Smooth muscle cell (in vitro differentiated cells): ENCODE measurements at regions not wholly inside any gene's neighbourhood (a gene's known extent, or its start where the extent isn't known, plus 50 kb on each side); places are given as distances from the start of the nearest gene placed in this dataset.

ENCODE experiments used
- DNase-seq: peaks from one replicate; lab custom pipeline; 2025; ENCODE audit not compliant: unreplicated experiment; lab: John Stamatoyannopoulos, UW
- H2AFZ ChIP-seq: fragments of 200-600 bp; sonication (generic); 2 replicates; pipeline ENCODE4 v1.6.0; 2016; ENCODE audit warnings: antibody characterized with exemption, low read depth, mild to moderate bottlenecking
- H3F3A ChIP-seq: fragments of 200-600 bp; sonication (generic); 2 replicates; pipeline ENCODE4 v1.6.0; 2017; ENCODE audit warnings: antibody characterized with exemption, low read depth
- H3K27ac ChIP-seq: fragments of 200-600 bp; sonication (generic); 2 replicates; pipeline ENCODE4 v1.5.1; 2016; ENCODE audit warnings: low read depth, mild to moderate bottlenecking
- H3K27me3 ChIP-seq: fragments of 200-600 bp; sonication (generic); 2 replicates; pipeline ENCODE4 v1.6.1; 2016; ENCODE audit warnings: low read depth, mild to moderate bottlenecking
- H3K36me3 ChIP-seq: fragments of 200-600 bp; sonication (generic); 2 replicates; pipeline ENCODE4 v1.5.1; 2016; ENCODE audit warnings: low read depth
- H3K4me1 ChIP-seq: fragments of 200-600 bp; sonication (generic); 2 replicates; pipeline ENCODE4 v1.5.1; 2016; ENCODE audit warnings: low read depth
- H3K4me2 ChIP-seq: fragments of 200-600 bp; sonication (generic); 2 replicates; pipeline ENCODE4 v1.6.0; 2016; ENCODE audit warnings: mild to moderate bottlenecking
- H3K4me3 ChIP-seq: fragments of 200-600 bp; sonication (generic); 2 replicates; pipeline ENCODE4 v1.5.1; 2016; ENCODE audit warnings: mild to moderate bottlenecking
- H3K79me2 ChIP-seq: fragments of 200-600 bp; sonication (generic); 2 replicates; pipeline ENCODE4 v1.6.0; 2016; ENCODE audit warnings: low read depth, mild to moderate bottlenecking
- H3K9ac ChIP-seq: fragments of 200-600 bp; sonication (generic); 2 replicates; pipeline ENCODE4 v1.6.0; 2016; ENCODE audit warnings: low read depth
- H3K9me3 ChIP-seq: fragments of 200-600 bp; sonication (generic); replicated peaks from 2 replicates; pipeline ENCODE4 v1.5.1; 2016; ENCODE audit warnings: low read depth
- H4K20me1 ChIP-seq: fragments of 200-600 bp; sonication (generic); 2 replicates; pipeline ENCODE4 v1.6.0; 2016; ENCODE audit warnings: low read depth
- CTCF ChIP-seq: fragments of 200-600 bp; sonication (generic); IDR thresholded peaks from 2 replicates; pipeline ENCODE4 v1.5.1; 2017; ENCODE audit warnings: borderline replicate concordance, mild to moderate bottlenecking, antibody characterized with exemption; ENCODE audit not compliant: insufficient read depth, poor library complexity, severe bottlenecking
- WGBS: methylation state at CpG from one replicate; pipeline ENCODE4 v1.1.7; 2016; ENCODE audit warnings: low lambda C conversion rate; 5-methylcytosine and 5-hydroxymethylcytosine counted together

GRCh38 chr21:23899561-23899960 lies 1707.7 kb downstream of the MRPL39 start:
- Histone ChIP-seq H4K20me1 (no peaks in the 10 kb centered on the region), H3F3A (no peaks in the 10 kb centered on the region), H3K36me3 (no peaks in the 10 kb centered on the region), H3K27me3 (no peaks in the 10 kb centered on the region), H3K9ac (no peak overlapping the region), H3K27ac (no peak overlapping the region), H3K4me3 (no peak overlapping the region), H3K4me1 (no peaks in the 10 kb centered on the region), H3K4me2 (no peak overlapping the region), H3K9me3 (no peaks in the 10 kb centered on the region), H3K79me2 (no peaks in the 10 kb centered on the region), H2AFZ (no peak overlapping the region)
- 83% methylated on average over 2 of the region's 2 CpGs for WGBS
- no peak for TF ChIP-seq CTCF
- no peak for DNase-seq

GRCh38 chr21:23890652-23891051 lies 1716.6 kb downstream of the MRPL39 start:
- H3K27ac ChIP-seq, result no peak overlapping the region
- no peak for DNase-seq
- no peak for TF ChIP-seq CTCF
- WGBS, result 88% methylated on average over 4 of the region's 4 CpGs
- no peaks in the 10 kb centered on the region for H3K9me3 ChIP-seq
- H3K36me3 ChIP-seq, result no peaks in the 10 kb centered on the region
- no peaks in the 10 kb centered on the region for H3K4me1 ChIP-seq
- H4K20me1 ChIP-seq, result no peaks in the 10 kb centered on the region
- H3K9ac ChIP-seq, result no peak overlapping the region
- H2AFZ ChIP-seq, result no peak overlapping the region
- H3K4me2 ChIP-seq, result no peak overlapping the region
- H3K4me3 ChIP-seq, result no peak overlapping the region
- H3K27me3 ChIP-seq, result no peaks in the 10 kb centered on the region
- H3K79me2 ChIP-seq, result no peaks in the 10 kb centered on the region
- no peaks in the 10 kb centered on the region for H3F3A ChIP-seq

- H3K4me2 ChIP-seq, result no peak overlapping the region
- H3K9me3 ChIP-seq, result no peaks in the 10 kb centered on the region
- WGBS, result 86% methylated on average over 10 of the region's 10 CpGs
- no peak for DNase-seq
- H3K79me2 ChIP-seq, result no peaks in the 10 kb centered on the region
- no peaks in the 10 kb centered on the region for H3K4me1 ChIP-seq
- H3F3A ChIP-seq, result no peaks in the 10 kb centered on the region
- no peak overlapping the region for H3K4me3 ChIP-seq
- no peaks in the 10 kb centered on the region for H3K27me3 ChIP-seq
- no peak overlapping the region for H2AFZ ChIP-seq
- H3K36me3 ChIP-seq, result no peaks in the 10 kb centered on the region
- H3K27ac ChIP-seq, result no peak overlapping the region
- H3K9ac ChIP-seq, result no peak overlapping the region
- TF ChIP-seq CTCF, result no peak
- H4K20me1 ChIP-seq, result no peaks in the 10 kb centered on the region
Measured at GRCh38 chr21:23887725-23888306, 1719.5 kb downstream of the MRPL39 start.
